HK-2 (cell line): ENCODE measurements at regions not wholly inside any gene's neighbourhood (a gene's known extent, or its start where the extent isn't known, plus 50 kb on each side); places are given as distances from the start of the nearest gene placed in this dataset.

Experiments used
- DNase-seq: peaks from one replicate; pipeline ENCODE4 v3.0.0-alpha.2; 2018; ENCODE audit not compliant: unreplicated experiment

DNA sequence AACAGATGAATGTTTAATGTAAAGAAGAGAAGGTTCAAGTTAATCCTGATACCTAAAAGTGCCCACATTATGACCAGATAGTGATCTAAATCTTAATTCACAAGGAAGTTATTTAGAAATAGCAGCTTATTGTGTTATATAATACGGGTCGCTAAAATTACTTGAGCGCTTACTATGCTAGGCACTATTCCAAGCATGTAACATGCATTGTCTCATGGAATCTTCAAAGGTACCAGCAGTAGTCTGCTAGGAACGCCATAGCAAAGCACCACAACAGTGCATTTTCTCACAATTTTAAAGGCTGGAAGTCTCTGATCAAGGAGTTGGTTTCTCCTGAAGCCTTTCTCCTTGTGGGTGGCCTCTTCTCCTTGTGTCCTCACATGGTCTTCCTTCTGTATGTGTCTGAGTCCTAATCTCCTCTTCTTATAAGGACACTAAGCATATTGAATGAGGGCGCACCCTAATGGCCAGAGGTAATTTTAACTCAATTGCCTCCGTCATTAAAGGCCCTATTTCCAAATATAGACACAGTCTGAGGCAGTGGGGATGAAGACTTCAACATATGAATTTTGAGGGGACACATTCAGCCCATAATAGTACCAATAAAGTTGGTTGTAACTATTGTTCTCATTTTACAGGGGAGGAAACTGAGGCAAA lies 118.4 kb downstream of the LRRC30 start:
- no peak for DNase-seq

DNA sequence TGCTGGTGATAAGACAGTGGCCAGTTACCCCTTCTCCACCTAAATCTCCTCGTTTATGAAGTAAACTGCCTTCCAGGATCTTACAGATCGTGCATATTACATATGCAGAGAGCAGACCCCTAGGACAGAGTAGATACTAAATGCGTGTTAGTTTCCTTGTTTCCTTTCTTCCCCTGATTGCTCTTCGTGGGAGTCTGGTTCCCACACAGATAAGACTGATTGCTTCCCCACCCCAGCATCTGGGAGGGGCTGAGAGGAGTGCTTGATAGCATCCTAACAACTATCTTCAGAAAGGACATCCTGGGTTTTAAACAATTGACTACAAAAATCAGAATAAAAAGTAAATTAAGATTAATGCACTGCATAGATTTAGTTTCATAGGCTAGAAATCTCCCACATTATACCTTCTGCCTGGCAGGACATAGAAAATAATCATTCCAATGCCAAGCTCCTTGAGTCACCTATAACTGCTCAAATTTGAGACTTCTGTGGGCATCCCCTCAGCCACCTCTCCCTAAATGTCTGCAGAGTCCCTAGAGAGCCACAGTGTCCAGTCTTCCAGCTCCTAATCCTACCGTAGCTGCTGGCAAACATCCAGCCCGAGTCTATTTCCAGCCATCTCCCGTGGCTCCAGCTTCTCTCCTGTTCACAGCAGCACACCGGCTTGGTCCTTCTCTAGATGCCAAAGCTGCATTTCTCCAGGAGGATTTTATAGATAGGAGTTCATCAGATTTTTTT lies 128.3 kb downstream of the LRRC30 start:
- no peak for DNase-seq

DNA sequence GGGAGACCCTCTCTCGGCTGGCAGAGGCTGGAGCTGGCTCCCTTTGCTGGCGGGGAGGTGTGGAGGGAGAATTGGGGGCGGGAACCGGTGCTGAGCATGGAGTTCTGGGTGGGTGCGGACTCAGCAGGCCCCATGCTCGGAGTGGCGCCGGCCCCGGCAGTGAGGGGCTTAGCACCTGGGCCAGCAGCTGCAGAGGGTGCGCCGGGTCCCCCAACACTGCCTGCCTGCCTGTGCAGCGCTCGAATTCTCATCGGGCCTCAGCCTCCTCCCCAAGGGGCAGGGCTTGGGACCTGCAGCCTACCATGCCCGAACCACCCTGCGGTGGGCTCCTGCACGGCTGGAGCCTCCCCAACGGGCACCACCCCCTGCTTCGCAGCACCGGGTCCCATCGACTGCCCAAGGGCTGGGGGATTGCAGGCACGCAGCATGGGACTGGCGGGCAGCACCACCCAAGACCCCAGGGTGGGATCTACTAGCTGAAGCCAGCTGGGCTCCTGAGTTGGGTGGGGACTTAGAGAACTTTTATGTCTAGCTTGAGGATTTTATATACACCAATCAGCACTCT lies 129.8 kb downstream of the LRRC30 start:
- no peak for DNase-seq

DNA sequence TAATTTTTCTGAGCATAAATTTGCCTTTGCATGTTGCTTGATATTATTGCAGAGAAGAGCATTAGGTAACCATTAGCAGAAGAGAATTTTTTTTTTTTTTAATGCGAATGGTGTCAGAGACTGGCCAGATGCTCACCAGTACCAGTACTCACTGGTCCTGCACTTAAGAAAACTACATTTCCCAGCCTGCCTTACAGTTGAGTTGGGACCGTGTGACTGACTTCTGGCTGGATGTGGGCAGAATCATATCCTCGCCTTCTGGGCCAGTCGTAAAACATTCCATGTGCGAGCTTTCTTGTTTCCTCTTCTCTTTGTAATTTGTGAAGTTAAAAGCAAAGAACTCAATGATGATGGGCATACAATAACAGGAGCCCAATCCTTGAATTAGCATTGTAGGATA lies 132.4 kb downstream of the LRRC30 start:
- no peak for DNase-seq

DNA sequence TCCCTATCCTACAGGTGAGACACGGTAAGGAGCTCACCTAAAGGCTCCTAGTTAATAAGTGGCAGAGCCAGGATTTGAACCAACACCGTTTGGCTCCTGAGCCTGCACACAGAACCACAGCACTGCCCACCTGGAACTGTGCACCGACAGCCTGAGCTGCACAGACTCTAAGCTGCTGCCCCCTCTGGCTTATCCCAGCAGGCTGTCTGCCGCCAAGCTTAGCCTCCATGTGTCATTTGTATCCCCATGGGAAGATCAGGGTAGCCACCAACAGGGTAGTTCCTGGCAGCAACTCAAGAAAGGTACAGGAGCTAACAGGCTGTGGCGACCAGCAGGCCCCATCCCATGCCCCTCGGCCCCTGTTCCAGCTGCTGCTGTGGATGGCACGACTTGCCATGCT lies 135.7 kb downstream of the LRRC30 start:
- no peak for DNase-seq

DNA sequence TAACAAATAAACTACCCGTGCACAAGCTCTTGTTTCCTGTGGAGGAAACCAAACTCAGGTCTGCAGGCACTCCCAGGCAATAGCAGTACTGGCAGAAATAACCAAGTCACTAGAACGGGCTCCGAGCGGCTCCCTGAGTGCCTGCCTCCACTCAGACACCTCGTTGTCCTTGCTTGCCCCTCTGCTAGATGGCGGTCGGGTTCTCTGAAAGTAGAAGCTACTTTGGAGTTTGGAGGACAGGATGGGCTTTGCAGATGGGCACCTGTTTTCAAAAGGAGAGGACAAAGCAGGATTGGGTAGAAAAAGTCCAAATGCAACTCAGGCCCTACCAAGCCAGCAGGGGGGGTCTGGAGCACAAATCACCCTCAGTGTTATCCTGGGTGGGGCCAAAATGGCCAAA lies 136.4 kb downstream of the LRRC30 start:
- DNase-seq, result no peak

DNA sequence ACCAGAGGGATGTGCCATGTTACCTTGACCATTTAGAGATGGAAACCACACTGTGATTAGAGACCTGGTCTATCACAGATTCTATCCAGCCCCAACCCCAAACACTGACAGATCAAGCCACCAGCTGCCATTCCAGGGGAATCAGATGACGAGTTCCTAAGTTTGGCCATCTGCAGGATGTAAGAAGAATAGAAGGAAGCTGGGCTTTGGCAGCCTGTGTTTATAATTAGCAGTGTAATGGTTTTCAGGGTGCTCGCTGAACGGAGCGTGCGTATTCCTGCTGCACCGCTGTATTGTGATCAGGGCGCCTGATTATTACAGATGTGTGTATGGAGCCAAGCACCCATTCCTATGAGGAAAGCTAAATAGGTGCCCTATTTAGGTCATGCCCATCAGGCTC lies 138.1 kb downstream of the LRRC30 start:
- no peak for DNase-seq

DNA sequence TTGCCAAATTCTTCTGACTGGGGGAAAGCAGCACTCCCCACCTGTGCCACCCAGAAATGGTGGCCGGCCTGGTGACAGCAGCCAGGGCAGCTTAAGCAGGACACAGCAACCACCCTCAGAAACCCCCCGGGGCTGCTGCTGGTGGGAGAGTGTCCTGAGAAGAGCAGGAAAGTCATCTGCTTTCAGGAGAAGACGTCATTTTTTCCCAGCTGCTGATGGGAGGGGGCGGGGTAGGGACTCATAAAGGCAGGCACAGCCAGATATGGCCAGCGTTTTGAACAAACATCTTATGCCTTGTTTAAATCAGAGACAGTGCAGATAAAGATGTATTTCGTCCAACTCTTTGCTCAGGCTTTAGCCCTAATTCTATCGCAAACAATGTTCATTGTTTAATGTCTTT lies 139.5 kb downstream of the LRRC30 start:
- no peak for DNase-seq

DNA sequence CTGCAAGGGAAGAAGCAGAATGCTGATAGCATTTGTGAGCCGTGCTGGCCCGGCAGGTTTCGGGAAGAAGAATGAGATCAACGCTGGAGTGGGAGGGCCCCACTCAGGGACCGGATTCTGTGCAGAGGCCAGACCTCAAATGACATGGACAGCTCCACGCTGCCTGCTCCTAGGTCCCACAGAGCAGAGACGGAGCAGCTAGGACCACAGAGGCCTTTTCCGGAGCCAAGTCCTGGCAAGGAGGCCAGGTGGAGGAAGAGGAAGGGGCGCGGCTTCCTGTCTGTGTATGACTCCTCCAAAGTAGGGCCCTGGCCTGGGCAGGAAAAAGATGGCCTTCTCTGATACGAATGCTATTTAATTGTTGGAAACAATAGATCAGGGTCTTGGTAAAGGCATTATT lies 139.9 kb downstream of the LRRC30 start:
- DNase-seq, result no peak

DNA sequence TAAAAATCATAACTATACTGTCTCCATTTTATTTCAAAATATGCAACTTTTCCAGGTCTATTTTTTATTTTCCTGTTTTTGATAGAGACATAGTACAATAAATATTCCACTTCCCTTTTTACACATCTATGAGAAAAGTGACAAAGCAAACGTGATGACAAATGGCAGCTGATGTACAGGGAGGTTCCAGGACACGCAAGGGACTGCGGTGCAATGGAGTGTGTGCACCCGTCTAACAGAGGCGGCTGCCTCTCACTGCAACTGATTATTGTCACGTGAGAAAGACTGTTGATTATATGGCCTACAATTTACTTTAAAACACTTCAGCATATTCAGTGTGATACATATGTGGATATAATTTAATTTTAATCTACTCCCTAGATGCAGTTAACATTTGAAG lies 142.6 kb downstream of the LRRC30 start:
- DNase-seq, result no peak

DNA sequence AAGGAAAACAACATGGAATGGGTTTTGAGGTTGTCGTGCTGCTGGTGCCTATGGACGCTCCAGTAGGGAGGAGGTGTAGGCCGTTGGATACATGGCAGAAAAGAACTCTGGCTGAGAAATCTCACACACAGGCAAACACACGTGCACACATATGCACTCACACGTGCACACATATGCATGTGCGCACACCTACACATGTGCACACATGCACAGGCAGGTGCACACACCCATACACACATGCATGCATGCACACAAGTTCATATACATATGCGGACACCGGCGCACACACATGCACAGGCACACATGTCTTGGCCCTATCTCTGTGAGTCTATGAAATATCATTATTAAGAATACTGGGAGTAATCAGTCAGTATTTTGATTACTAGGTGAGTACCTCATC lies 150.4 kb downstream of the LRRC30 start:
- DNase-seq, result no peak

DNA sequence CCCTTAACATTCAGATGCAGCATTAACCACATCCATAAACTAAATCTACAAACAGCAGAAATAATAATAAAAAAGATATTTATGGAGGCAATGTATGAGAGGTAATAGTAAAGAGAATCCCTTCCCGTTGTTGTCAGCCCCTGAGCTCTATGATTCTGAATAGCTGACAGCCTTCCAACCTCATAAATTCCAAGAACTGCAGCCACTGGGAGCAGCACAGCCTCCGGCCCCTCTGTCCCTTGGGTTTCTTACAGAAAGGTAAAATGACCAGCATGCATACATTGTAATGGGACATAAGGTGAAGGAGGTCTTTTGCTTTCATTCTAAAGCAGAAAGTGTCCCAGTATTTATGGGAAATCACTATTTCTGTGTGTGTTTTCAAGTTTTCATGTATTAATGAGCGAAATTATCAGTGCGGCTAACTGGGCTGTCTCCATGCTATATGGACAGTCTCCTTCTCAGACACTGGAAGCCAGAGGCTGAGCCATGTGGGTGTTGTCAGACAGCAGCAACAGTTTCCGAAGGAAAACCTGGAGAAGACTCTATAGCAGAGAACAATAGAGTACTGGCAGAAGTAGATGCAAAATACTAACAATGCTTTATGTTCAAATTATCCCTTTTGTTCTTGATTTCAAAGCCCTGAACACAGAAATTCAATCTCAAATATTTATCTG lies 151.6 kb downstream of the LRRC30 start:
- no peak for DNase-seq

DNA sequence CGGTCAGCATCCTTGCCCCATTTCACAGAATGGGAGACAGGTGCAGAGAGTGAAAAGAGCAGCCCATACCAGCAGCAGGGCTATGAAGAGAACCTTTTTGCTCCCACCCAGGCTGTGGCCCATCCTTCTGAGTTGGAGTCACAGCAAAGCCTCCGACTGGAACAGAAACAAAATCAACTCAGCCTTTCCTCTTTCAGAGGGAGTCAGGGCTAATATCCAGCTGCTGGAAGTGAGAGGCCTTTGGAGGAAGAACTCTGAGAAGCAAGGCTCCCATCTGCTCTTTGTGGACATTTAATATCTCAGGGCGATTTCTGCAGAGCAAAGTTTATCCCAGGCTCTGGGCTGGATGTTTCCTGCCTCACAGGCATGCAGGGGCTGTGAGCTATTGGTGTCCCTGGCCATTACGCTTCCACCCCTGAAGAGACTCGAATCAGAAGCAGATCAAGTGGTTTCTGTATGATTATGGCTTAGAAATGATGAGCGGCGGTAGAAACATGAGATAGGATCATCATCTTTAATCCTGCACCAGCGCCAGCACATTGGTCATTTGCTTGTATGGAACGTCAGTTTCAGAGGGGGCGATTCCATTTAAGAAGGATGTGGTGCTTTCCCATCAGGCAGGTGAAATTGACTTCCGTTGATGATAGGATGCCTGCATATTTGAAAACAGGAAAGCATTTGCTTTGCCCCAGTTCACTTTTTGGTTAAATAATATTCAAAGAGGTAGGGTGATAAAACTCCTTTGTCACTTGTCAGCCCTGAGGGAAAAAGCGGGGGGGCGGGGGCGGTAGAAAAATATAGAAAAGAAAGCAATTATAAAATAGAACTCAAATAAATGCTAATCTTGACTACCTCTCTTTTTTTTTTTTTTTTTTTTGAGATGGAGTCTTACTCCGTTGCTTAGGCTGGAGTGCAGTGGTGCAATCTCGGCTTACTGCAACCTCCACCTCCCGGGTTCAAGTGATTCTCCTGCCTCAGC lies 152.4 kb downstream of the LRRC30 start:
- no peak for DNase-seq

DNA sequence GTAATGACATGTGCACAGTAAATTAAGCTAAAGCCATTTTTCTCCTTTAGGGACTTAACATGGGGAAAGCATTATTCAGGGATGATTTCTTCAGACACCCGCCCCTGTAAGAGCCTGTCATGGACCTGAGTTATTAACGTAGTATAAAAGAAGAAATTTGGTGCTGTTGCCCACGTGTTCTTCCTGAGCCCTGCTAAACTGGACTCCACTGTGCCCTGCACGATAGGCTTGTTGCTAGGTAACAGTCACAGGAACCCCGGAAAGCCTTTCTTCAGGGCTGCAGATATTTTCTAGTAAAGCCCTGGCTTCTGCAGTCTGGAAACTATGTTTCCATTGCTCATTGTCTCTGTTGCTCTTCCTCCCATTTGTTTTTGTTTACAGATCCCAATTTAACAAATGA lies 157.9 kb downstream of the LRRC30 start:
- DNase-seq, result no peak

DNA sequence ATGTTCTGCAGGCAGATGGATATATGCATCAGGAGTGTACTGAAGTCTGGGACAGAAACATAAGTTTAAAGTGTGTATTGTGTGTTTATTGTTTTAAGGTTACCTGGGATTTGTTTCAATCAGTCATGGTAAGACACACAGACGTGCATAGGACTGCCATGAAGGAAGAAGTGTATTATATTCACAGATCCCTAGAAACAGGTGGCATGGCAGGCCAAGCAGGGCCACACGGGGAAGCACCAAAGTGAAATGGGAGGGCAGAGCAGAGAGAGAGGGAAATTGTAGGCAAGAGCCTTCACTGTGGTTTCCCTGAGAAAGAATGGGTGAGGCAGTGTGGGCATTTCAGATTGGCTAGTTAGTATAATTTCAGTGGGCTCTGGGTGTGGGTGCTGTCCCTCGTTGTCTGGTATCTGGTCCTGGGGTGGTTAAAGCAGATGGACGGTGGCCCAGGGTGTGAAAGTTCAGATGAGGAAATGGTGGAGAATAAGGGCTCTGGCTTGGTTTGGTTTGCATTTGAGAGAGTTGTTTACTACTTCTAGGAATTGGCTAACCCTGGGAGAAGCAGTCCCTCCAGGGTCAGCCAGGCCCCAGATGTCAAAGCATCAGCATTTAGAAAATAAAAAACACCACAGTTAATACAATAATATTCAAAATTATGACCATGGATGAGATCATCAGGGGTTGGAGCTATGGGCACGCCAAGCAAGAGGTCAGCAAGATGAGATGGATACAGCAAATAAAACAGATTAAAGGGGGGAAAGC lies 160.0 kb downstream of the LRRC30 start:
- no peak for DNase-seq

DNA sequence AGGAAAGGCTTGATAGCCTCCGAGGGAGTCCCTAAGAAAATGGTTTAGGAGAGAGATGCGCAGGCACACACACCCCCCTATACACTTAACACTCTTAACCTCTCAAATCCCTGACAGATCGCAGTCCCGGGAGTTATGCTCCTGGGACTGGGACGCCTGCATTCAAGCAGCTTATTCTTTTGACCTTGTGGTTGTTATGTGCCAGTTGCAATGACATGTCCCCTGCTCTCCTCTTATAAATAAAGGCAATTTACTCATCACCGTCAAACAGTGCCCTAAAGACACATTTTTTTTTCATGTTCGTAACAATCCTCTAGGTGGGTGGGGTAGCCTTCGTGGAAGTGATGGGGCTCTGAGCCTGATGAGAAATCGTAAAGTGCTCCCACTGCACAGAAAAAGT lies 162.2 kb downstream of the LRRC30 start:
- DNase-seq, result no peak

DNA sequence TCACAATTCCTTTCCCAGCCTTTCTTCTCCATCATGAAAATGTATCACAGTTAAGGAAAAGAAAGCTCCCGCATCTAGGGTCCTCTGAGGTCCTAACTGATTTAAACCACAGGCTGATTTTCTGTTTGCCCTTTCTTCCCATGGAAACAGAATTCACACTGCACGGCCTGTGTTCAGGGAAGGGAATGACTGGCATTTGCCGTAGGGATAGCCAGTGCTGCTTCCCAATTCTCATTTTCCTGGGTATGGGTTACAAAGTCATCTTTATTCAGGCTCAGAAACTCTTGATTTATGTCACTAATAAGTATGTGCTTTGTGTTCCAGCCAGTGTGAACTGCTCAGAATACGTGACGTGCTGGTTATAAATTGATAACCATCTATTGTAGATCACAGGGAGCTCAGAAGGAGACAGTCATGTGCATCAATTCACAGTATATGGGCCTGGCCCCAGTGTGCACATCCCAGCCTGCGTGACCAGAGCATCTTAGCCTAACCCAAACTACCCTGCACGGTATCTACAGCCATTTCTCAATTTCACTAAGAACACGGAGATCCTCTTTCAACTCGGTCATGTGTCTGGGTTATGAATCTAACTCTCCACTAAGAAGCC lies 163.3 kb downstream of the LRRC30 start:
- no peak for DNase-seq

DNA sequence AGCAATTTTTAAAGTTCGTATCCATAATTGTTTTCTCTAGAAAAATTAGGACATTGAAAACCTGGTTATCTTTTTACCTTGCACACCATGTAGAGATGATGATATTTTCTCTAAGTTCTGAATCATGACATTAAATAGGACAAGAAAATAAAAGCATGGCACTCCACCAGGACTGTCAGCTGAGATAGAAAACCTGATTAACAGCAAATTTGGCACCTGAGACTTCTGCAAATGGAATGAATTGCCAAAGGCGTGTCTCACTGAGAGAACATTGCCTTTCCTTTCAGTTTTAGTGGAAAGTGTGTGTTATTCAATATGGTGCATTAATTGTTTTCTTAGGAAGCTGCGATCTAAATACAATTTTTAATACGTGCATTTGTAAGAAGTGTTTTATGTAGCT lies 164.7 kb downstream of the LRRC30 start:
- no peak for DNase-seq

DNA sequence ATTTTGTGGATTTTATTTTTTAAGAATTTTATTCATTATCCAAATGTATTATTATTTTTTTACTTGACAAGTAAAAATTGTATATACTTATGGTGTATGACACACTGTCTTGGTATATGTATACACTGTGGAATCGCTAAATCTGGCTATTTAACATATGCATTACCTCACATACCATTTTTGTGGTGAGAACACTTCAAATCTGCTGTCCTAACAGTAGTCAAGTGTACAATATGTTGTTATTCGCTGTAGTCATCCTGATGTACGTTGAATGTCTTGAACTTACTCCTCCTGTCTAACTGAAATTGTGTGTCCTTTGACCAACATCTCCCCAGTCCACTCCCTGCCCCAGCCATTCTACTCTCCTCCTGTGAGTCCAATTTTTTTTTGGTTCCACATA lies 153.2 kb upstream of the PTPRM start:
- no peak for DNase-seq

DNA sequence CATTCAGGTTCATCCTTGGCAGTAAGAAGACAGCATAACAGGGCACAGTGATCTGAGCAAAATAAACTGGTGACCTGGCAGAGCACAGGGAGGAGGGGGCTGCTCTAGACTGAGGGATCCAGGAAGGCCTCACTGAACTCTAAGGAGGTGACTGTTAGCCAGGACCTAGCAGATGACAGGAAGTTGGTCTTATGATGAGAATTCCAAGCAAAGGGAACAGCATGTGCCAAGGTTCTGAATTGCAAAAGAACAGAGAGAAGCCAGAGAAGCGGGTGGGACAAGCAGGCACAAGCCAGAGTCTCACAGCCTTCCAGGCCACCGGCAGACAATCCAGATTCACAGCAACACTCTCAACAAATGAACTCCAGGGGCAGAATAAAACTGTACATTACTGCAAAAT lies 152.7 kb upstream of the PTPRM start:
- DNase-seq, result no peak
